ENCODE measurements at regions not wholly inside any gene's neighbourhood (a gene's known extent, or its start where the extent isn't known, plus 50 kb on each side); places are given as distances from the start of the nearest gene placed in this dataset.

DNA sequence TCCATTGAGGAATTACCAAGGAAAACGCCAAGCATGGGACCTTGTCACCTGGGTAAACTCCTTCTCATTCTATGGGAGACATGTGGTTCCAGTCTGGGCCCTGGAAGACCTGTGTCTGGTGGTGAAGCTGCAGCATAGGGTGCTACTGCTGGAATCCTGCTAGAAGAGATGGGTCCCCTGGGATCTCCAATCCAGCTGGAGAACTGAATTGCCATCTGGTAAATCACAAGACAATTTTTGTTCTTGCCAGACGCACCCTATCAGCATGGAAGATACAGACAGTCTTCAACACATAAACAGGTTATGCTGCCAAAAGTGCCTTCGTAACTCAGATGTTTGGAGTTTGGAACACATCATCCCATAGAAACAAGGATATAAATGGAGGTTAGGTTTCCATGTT is 424.0 kb upstream of the BRINP1 start:
- TF ChIP-seq, protein P1, sequence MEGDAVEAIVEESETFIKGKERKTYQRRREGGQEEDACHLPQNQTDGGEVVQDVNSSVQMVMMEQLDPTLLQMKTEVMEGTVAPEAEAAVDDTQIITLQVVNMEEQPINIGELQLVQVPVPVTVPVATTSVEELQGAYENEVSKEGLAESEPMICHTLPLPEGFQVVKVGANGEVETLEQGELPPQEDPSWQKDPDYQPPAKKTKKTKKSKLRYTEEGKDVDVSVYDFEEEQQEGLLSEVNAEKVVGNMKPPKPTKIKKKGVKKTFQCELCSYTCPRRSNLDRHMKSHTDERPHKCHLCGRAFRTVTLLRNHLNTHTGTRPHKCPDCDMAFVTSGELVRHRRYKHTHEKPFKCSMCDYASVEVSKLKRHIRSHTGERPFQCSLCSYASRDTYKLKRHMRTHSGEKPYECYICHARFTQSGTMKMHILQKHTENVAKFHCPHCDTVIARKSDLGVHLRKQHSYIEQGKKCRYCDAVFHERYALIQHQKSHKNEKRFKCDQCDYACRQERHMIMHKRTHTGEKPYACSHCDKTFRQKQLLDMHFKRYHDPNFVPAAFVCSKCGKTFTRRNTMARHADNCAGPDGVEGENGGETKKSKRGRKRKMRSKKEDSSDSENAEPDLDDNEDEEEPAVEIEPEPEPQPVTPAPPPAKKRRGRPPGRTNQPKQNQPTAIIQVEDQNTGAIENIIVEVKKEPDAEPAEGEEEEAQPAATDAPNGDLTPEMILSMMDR (IDR thresholded peaks at IDR 0.05) = no peak
- no peak for TF ChIP-seq EZH2 (IDR thresholded peaks at IDR 0.05; ENCODE audit: borderline replicate concordance, insufficient read depth, low read depth, low read length, poor library complexity, severe bottlenecking)
